ENCODE measurements at regions not wholly inside any gene's neighbourhood (a gene's known extent, or its start where the extent isn't known, plus 50 kb on each side); places are given as distances from the start of the nearest gene placed in this dataset.

DNA sequence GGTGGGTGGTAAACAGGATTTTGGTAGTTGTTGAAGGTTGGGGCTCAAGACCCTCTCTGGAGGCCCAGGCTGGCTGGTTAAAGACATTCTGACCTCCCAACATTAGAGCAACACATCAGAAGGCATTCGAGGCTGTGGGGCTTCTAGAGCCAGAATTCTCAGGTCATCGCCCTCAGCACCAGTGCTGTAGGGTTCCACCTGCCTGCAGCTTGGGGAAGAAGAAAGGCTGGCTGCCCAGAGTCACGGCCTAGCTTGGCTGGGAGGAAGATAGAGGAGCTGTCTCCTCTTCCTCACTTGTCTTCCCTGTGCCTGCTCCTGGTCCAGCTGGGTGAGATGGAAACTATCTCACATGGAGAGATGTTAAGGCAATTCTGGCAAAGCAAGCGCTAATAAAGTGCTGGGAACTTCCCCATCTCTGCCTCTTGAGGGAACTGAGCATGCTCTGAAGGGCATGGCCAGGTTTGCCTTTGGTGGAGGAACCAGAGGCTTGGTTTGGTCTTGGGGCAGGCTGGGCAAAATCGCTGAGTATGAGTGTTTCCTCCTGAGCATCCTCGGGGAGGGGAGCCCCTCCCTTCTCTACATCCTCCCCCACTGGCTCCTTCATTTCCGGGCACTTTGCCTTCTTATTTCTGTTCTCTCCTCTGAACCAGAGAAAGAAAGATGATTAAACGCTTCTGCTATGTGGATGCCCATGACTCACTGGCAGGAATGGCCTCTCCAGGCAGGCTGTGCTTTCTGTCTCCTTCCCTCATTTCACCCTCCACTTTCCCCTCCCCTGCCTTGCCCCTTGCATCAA, 509.0 kb upstream of the PODXL start:
- FAIRE-seq (no peak), ATAC-seq (no peak), DNase-seq (ENCODE audit: extremely low read depth in 1 of 4, low spot score in 3 of 4) (no peak)
- ChIA-PET POLR2A (interaction anchor here (1.1 kb wide), 1 partner anchor 15 kb away, joined by 5 read pairs; no protein-coding TSS in a partner anchor), CTCF (ENCODE audit: low intra/inter-chr PET ratio) (no interaction called here)
- TF ChIP-seq ZNF764 (CRISPR knock-in tag; IDR thresholded peaks at IDR 0.05; ENCODE audit: low read depth) (no peak), ARNT (IDR thresholded peaks at IDR 0.05) (no peak), C11orf30 (IDR thresholded peaks at IDR 0.05; ENCODE audit: low read depth) (peak; percentile 66; the same call in 1 of the 2 replicates), ETV1 (tag; conservative IDR thresholded peaks at IDR 0.05; ENCODE audit: low read depth) (0 out of 2 replicates have a peak, but pooled peaks have one; percentile 8), ZNF316 (IDR thresholded peaks at IDR 0.05) (peak; percentile 60), MAFF (IDR thresholded peaks at IDR 0.05; ENCODE audit: low read length) (0 out of 2 replicates have a peak, but pooled peaks have one; percentile 15), MTF1 (CRISPR knock-in tag; IDR thresholded peaks at IDR 0.05; ENCODE audit: borderline replicate concordance) (no peak), MAFG (tag; conservative IDR thresholded peaks at IDR 0.05) (peak; percentile 62)
- 0% methylated on average over 8 of the region's 8 CpGs for WGBS (ENCODE audit: insufficient coverage, low coverage, missing lambda C conversion rate)
- Histone ChIP-seq H4K20me1 (replicated peaks; ENCODE audit: control insufficient read depth, insufficient read depth, low read length) (0 out of 2 replicates have a peak, but pooled peaks cover 4% of the 10 kb centered on the region), H3K79me2 (ENCODE audit: control insufficient read depth, insufficient read depth, low read length) (no peaks in the 10 kb centered on the region), H3K27me3 (ENCODE audit: control insufficient read depth in 2 of 2, insufficient read depth in 2 of 2, low read length in 2 of 2) (peaks cover 0 to 11% of the 10 kb centered on the region in 2 experiments; a peak in 2 of 5 replicates), H2AFZ (ENCODE audit: low read depth, low read length) (no peak overlapping the region), H3K9me3 (replicated peaks; ENCODE audit: control insufficient read depth, insufficient read depth, low read depth, low read length) (no peaks in the 10 kb centered on the region), H3K4me3 (no peak overlapping the region), H3K27ac (ENCODE audit: extremely low read depth, low read depth, low read length) (no peak overlapping the region), H3K36me3 (ENCODE audit: control insufficient read depth, insufficient read depth, low read length) (no peaks in the 10 kb centered on the region), H3K9me1 (ENCODE audit: control insufficient read depth, insufficient read depth, low read length) (no peaks in the 10 kb centered on the region), H3K4me1 (replicated peaks in 1 of 2; ENCODE audit: control insufficient read depth in 2 of 2, insufficient read depth in 2 of 2, low read length in 2 of 2) (no peaks in the 10 kb centered on the region), H3K9ac (ENCODE audit: insufficient read depth in 1 of 2, low read depth in 2 of 2, low read length in 2 of 2) (no peak overlapping the region), H3K4me2 (ENCODE audit: insufficient read depth, low read length) (no peak overlapping the region)
- intact Hi-C loops (cut with micrococcal nuclease), result no loop called here
- in situ Hi-C loops (cut with MboI), result no loop called here
- no TSS peak for BruUV-seq (replicated peaks)
